COR-L47 (cell line): ENCODE measurements at regions not wholly inside any gene's neighbourhood (a gene's known extent, or its start where the extent isn't known, plus 50 kb on each side); places are given as distances from the start of the nearest gene placed in this dataset.
"Not testable (repeated sequence)": the region's sequence is repeated elsewhere in the genome, so short reads cannot be mapped to it uniquely, and the experiment has no call there.

Source experiments
- DNase-seq: peaks from one replicate; lab custom pipeline; 2025; lab: John Stamatoyannopoulos, UW

DNA sequence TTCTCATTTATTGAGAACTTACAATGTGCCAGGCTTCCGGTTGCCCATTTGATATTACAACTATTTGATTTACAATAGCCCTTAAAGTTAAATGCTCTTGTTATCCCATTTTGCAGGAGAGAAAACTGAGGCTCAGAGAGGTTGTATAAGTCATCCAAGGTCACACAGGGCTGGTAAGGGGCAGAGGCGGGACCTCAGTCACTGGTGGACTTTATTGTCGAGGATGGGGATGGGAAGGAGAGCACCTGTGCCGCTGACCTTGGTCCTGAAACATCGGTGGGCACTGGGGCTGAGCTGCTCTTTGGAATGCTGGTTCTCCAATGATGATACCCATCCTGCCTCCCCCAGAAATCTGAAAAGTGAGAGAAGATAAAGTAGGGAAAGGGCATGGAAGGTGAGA, 265.4 kb downstream of the MIAT start:
- no peak for DNase-seq

DNA sequence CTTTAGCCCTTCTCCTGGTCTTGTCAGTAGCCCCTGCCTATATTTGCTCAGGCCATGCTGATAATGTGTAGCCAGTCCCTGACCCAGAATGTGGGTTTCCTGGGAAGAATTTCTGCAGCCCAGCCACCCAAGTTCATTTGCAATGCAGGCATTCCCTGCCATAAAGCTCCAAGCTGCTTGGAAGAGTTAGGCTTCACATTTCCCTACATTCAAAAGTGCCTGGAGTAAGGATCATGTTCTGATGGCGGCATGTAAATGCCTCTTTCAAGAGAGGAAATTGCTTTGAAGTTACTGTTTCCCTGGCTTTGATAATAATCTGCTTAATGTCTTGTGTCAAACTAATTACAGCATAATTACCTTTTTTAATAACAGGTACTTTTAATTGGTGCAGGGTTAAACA, 266.1 kb downstream of the MIAT start:
- DNase-seq, result no peak

DNA sequence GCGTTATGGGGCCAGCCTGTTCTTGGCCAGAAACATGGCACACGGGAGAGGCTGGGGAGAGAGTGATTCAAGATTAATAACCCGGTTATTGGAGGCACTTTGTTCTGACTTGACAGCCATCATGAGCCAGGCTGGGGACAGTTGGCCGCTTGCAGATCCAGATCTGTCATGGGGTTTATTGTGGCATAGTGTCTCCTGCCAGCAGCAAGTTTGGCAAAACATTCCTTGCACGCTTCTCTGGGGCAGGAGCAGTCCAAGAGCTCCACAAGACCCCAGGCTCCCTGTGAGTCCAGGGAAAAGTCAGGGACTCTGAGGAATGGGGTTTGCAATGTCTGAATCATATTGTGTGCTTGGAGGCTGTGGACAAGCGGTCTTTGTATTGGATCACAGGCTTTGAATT, 270.4 kb downstream of the MIAT start:
- no peak for DNase-seq

GRCh38 chr22:26931471-26931870, 274.1 kb downstream of the MIAT start:
- no peak for DNase-seq

DNA sequence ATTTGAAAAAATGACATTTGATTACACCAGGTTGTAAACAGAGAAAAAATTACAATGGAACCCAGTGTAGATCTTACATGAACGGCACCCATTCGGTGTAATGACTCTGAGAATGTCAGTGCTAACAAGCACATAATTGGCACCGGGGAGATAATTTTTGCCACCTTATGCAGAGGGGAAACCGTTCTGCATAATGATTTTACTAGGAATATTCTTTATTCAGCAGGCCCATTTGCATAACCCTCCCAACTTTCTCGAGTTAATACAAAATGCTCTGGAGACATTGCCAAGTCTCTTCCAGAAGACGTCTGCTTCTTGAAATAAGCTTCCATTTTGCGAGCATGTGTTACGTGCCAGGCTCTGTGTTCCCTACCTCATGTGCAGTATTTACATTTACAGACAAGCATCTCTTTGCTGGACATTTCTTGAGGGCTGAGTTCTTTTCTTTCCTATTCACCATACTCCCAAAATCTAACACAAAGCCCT, 275.8 kb downstream of the MIAT start:
- DNase-seq, result no peak

GRCh38 chr22:26937213-26937612, 279.8 kb downstream of the MIAT start:
- DNase-seq, result no peak

DNA sequence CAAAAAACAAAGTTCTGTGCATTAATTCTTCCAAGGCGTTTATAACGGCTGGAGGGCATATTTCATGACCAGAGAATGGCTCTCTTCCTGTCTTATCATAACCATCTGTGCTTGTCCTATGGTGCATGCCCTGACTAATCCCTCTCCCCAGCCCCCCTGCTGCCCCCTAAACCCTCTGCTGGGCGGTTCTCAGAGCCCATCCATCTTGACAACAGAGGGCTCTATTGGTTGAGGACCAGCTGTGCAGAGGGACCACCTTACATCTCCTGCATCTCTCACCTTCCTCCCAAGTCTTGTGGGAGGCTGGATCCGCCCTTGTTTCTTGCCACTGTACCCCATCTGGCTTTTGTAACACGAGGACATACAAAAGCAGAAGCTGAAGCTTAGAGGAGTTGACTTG, 282.1 kb downstream of the MIAT start:
- DNase-seq, result no peak

DNA sequence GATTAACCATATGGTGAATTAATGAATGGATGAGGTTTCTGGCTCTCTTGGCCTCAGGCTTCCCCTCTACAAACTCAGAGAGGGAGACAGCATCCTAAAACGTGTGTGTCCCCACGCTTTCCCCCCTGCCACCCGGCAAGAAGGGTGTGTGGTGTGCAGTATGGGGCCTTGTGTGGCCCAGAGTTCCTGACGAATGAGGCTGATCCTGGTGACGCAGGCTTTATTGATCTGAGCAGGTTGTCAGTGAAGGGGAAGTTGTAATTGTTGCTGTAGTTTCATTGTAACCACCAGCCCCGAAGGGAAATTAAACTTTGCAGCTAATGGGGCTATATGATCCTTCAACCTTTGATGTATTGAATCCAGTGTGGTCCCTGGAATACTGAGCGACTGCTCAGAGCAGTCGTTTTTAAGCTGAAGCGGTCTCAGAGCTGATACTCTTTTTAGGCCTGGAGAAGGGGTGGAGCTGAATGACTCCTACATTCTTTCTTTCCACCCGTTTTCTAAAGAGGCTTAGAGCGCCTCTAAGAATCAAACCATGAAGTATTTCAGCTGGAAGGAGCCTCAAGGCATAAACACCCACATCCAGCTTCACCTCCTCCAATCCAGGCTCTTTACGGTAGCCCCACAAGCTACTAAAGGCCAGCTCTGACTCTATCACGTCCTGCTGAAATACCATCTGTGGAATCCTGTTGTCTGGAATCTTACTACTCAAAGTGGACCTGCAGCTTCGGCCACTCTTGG, 284.7 kb downstream of the MIAT start:
- no peak for DNase-seq

DNA sequence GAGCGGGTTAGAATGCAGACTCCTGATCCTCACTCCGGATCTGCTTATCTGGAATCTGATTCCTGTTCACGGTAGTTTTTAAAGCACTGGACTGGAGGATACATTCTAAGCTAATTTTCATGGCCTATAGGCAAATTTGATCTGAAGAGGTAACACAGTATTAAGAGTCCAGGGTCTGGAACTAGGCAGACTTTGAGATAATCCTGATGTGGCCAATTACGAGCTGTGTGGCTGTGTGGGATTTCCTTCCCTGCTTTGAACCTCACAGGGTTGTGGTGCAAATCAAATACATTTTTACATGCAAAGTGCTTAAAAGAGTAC, 285.2 kb downstream of the MIAT start:
- no peak for DNase-seq

- no peak for DNase-seq
Observed at GRCh38 chr22:26945565-26945964, 288.2 kb downstream of the MIAT start.

DNA sequence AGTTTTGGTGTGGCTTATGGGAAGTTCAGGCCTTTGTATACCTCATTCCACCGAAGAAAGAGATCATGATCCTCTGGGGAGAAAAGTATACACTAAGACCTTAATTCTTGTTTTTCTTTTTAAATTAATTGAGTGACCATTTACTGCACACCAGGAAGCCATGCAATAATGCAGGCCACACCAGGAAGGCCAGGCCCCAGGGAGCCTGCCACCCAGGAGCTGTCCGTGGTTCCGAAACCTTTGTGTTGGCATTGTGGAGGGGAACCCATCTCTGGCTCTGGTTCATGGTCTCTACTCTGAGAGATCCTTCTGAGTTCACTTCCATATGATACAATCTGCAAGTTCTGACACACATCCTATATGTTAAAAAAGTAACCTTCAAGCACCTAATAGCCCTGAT, 291.8 kb downstream of the MIAT start:
- no peak for DNase-seq

DNA sequence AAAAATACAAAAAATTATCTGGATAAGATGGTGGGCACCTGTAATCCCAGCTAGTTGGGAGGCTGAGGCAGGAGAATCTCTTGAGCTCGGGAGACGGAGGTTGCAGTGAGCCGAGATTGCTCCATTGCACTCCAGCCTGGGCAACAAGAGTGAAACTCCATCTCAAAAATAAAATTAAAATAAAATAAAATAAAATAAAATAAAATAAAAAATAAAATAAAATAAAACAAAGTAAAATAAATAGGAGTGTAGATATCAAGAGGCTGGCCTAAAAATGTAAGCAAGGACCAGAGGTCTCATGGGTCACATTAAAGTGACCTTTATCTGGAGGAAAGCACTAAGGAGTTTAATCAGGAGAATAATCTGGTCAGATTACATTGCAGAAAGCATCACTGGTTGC, 293.8 kb downstream of the MIAT start:
- not testable (repeated sequence) for DNase-seq

GRCh38 chr22:26952004-26952403, 294.6 kb downstream of the MIAT start:
- DNase-seq, result no peak

GRCh38 chr22:26952451-26953011, 295.1 kb downstream of the MIAT start:
- DNase-seq, result peak; percentile 75

- DNase-seq, result peak; percentile 21
Observed at GRCh38 chr22:26953012-26953883, 295.9 kb downstream of the MIAT start.

GRCh38 chr22:26956371-26956770, 299.0 kb downstream of the MIAT start:
- peak; percentile 13 for DNase-seq

GRCh38 chr22:26957176-26957575, 299.8 kb downstream of the MIAT start:
- no peak for DNase-seq

DNA sequence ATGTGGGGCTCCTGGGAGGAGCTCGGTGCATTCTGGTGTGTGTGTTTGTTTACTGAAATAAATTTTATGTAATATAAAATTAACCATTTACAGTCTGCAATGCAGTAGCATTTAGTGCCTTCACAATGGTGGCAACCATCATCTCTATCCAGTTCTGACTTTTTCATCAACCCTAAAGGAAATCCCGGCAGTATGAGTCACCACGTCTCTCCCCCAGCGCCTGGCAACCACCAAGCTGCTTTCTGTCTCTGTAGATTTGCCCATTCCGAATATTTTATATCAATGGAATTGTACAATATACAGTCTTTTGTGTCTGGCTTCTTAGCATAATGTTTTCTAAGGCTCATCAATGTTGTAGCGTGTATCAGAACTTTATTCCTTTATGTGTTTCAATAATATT, 300.5 kb downstream of the MIAT start:
- no peak for DNase-seq

DNA sequence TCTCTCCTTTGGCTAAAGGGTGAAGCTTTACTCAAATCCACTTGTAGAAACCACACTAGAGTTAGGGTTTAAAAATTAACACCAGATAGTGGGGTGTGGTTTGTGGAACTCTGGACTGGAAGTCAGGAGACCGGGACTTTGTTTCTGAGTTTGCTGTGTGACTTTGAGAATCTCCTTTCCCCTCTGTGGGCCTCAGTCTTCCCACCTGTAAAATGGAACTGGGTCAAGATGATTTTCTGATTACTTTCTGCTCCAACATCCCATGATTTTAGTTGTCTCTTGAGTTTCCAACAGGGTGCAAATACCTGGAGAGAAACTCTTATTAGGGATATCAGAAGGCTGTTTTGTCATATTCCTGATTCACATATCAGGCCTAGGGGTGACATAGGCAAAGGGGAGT, 301.0 kb downstream of the MIAT start:
- DNase-seq, result no peak

GRCh38 chr22:26964642-26965041, 307.3 kb downstream of the MIAT start:
- DNase-seq, result no peak

- DNase-seq, result no peak
Observed at GRCh38 chr22:26967282-26967681, 309.9 kb downstream of the MIAT start.

- DNase-seq, result no peak
Observed at GRCh38 chr22:26968859-26969523, 311.6 kb downstream of the MIAT start.
